GM12873 (cell line): ENCODE measurements at regions not wholly inside any gene's neighbourhood (a gene's known extent, or its start where the extent isn't known, plus 50 kb on each side); places are given as distances from the start of the nearest gene placed in this dataset.

Experiments used
- TF ChIP-seq, protein P1 (sequence below): IDR thresholded peaks from 2 replicates; pipeline ENCODE4 v1.5.1; 2012; ENCODE audit warnings: low read depth, mild to moderate bottlenecking, moderate library complexity, low read length, control low read depth; ENCODE audit not compliant: insufficient read depth; ENCODE audit errors: missing control alignments

DNA sequence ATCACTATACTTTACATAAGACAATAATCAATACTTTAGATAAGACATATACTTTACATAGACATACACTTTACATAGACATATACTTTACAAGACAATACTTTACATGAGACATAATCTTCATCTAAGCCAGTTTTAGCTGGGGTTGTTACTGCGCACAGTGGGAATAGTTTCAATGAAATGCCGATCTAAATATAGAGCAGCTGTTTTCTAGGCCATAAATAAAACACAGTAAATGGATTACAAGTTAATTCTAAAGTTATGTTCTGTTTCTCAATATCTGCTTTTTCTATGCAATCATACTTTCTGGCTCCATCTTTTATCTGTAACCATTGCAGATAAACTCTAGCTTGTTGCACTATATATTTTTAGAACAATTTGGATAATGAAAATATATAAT, 1470.6 kb upstream of the PABPC4L start:
- TF ChIP-seq, protein P1, sequence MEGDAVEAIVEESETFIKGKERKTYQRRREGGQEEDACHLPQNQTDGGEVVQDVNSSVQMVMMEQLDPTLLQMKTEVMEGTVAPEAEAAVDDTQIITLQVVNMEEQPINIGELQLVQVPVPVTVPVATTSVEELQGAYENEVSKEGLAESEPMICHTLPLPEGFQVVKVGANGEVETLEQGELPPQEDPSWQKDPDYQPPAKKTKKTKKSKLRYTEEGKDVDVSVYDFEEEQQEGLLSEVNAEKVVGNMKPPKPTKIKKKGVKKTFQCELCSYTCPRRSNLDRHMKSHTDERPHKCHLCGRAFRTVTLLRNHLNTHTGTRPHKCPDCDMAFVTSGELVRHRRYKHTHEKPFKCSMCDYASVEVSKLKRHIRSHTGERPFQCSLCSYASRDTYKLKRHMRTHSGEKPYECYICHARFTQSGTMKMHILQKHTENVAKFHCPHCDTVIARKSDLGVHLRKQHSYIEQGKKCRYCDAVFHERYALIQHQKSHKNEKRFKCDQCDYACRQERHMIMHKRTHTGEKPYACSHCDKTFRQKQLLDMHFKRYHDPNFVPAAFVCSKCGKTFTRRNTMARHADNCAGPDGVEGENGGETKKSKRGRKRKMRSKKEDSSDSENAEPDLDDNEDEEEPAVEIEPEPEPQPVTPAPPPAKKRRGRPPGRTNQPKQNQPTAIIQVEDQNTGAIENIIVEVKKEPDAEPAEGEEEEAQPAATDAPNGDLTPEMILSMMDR: no peak

DNA sequence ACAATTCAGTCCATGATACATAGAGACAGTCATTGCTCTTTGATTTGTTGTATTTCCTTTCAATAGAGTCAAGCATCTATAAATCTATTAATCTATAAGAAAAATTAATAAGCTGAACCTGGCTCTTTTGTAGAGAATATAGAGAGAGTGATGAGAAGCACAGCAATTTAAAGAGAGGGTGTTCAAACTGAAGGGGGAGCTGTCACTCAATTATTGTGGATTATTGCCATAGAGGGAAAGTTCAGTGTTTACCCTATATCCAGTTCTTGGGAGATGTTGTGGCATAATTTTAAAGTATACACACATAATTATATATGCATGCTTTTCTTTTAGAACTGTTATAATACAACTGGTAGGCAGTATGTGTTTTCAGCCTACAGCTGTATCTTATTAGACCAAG, 1469.0 kb upstream of the PABPC4L start:
- TF ChIP-seq, protein P1: no peak
